Heart left ventricle (tissue), 13 donors: ENCODE measurements at regions not wholly inside any gene's neighbourhood (a gene's known extent, or its start where the extent isn't known, plus 50 kb on each side); places are given as distances from the start of the nearest gene placed in this dataset.

ENCODE experiments used
- POLR2A ChIP-seq, 2 donors: fragments of 450-650 bp; IDR thresholded peaks; one replicate each; pipeline ENCODE4 v1.6.1; 2017; ENCODE audit warnings: antibody characterized with exemption in 2 of 2, mild to moderate bottlenecking in 2 of 2, moderate library complexity in 2 of 2
- TF ChIP-seq, protein P1 (sequence below), 12 donors: fragments of 200-600 bp; sonication (generic) in 4 of 12; IDR thresholded peaks; one replicate each; pipeline versions ENCODE4 v1.5.0 to v1.8.0; 2018 to 2022; ENCODE audit warnings: antibody characterized with exemption in 12 of 12, mild to moderate bottlenecking in 5 of 12
- donor health status: ischemic (EF 13 %, LVEDD 7.1; RV severe dilation, severe dysfunction).
- donor health status: DM: no; HTN: yes; CAD: no.
- donor health status: DM: no; HTN: no; CAD: no.
- donor health status: ischemic (EF 25% LVEDD 6.9; RV normal size, moderate dysfunction).
- donor health status: ischemic (EF 25% LVEDD 5.7; RV mildly dilated, moderate dysfunction).
- donor health status: ischemic (EF 35%, LVEDD 5.7; RV mildly dilated, moderate dysfunction).
- donor health status: nonischemic (EF 11% LVEDD 7.7; RV severe dilation, severe dysfunction).
- donor health status: DM: yes; HTN: yes; CAD: no.
- donor health status: PGD.
- donor health status: ischemic (EF 29% LVEDD 5.4; RV normal size, mild dysfunction).
- donor health status: nonischemic (EF 23%, LVEDD 6.1; RV moderate dilation, normal function).

DNA sequence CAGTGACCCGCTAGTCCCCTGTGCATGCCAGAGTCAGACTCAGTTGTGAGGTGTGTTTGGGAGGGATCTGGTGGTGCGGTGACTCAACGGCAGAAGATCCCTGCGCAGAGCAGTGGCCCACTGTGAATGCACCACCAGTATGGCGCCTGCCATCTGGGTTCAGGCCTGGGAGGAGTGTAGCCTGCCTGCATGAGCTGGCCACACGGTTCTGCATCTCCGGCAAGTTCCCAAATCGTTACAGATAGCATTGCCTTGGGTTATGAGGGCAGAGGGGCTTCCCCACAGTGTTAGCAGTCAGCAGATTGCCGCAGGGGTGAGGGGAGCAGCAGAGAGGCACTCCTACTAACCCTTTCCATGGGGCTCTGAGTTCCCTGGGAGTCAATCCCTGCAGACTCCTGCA, 629.6 kb downstream of the TLL1 start:
- TF ChIP-seq, protein P1, sequence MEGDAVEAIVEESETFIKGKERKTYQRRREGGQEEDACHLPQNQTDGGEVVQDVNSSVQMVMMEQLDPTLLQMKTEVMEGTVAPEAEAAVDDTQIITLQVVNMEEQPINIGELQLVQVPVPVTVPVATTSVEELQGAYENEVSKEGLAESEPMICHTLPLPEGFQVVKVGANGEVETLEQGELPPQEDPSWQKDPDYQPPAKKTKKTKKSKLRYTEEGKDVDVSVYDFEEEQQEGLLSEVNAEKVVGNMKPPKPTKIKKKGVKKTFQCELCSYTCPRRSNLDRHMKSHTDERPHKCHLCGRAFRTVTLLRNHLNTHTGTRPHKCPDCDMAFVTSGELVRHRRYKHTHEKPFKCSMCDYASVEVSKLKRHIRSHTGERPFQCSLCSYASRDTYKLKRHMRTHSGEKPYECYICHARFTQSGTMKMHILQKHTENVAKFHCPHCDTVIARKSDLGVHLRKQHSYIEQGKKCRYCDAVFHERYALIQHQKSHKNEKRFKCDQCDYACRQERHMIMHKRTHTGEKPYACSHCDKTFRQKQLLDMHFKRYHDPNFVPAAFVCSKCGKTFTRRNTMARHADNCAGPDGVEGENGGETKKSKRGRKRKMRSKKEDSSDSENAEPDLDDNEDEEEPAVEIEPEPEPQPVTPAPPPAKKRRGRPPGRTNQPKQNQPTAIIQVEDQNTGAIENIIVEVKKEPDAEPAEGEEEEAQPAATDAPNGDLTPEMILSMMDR (IDR thresholded peaks at IDR 0.05) = no peak
- no peak for TF ChIP-seq POLR2A (IDR thresholded peaks at IDR 0.05)
